ENCODE measurements at regions not wholly inside any gene's neighbourhood (a gene's known extent, or its start where the extent isn't known, plus 50 kb on each side); places are given as distances from the start of the nearest gene placed in this dataset.

DNA sequence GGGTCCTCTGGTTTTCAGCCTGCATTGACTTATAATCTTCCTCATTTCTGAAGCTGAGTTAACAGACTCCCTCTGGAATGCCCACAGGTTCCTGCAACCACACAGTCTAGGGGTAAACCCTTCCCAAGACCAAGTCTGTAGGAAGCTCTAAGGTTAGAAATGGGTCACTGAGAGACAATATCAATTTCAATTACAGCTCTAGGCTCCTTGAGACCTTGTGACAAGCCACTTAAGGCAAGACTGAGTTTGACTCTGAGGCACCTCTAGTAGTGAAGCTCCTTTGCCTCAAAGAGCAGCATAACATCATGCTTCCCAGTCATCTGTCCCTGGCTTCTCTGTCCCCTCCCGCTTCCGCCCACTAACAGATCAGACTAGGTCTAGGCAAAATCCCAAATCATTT lies 333.2 kb upstream of the JARID2 start:
- WGBS (ENCODE audit: low lambda C conversion rate, missing lambda C conversion rate) = 94% methylated on average over 2 of the region's 2 CpGs
- Histone ChIP-seq H3K9me3 (ENCODE audit: low read depth) (no peaks in the 10 kb centered on the region), H2AFZ (no peak overlapping the region), H3K4me1 (ENCODE audit: insufficient read depth) (no peaks in the 10 kb centered on the region), H3K27ac (no peak overlapping the region), H3K27me3 (no peaks in the 10 kb centered on the region), H3K4me2 (no peak overlapping the region), H3K4me3 (no peak overlapping the region), H3K79me2 (no peaks in the 10 kb centered on the region), H4K20me1 (ENCODE audit: insufficient read depth, poor library complexity, severe bottlenecking) (no peaks in the 10 kb centered on the region), H3K36me3 (replicated peaks; ENCODE audit: insufficient read depth, low read depth) (no peaks in the 10 kb centered on the region), H3K9me2 (replicated peaks; ENCODE audit: insufficient read depth) (no peaks in the 10 kb centered on the region)
- DNase-seq (ENCODE audit: low spot score) = no peak
- TF ChIP-seq EZH2phosphoT487 (IDR thresholded peaks at IDR 0.05; ENCODE audit: low read depth, severe bottlenecking, unreplicated experiment) (no peak), EZH2 (IDR thresholded peaks at IDR 0.05; ENCODE audit: borderline replicate concordance) (no peak)
- TF ChIP-seq, protein P1, sequence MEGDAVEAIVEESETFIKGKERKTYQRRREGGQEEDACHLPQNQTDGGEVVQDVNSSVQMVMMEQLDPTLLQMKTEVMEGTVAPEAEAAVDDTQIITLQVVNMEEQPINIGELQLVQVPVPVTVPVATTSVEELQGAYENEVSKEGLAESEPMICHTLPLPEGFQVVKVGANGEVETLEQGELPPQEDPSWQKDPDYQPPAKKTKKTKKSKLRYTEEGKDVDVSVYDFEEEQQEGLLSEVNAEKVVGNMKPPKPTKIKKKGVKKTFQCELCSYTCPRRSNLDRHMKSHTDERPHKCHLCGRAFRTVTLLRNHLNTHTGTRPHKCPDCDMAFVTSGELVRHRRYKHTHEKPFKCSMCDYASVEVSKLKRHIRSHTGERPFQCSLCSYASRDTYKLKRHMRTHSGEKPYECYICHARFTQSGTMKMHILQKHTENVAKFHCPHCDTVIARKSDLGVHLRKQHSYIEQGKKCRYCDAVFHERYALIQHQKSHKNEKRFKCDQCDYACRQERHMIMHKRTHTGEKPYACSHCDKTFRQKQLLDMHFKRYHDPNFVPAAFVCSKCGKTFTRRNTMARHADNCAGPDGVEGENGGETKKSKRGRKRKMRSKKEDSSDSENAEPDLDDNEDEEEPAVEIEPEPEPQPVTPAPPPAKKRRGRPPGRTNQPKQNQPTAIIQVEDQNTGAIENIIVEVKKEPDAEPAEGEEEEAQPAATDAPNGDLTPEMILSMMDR (IDR thresholded peaks at IDR 0.05; ENCODE audit: poor library complexity) = no peak

DNA sequence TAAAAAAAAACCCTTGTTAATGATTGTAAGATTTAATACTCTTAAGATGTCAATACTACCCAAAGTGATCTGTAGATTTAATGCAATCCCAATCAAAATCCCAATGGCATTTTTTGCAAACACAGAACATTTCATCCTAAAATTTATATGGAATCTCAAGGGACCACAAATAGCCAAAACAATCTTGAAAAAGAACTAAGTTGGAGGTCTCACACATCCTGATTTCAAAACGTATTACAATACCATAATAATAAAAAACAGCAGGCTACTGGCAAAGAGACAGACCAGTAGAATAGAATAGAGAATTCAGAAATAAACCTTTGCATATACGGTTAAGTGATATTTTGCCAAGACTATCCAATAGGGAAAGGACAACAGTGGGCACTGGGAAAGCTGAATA lies 331.9 kb upstream of the JARID2 start:
- H3K9me2 ChIP-seq (replicated peaks; ENCODE audit: insufficient read depth) = no peaks in the 10 kb centered on the region
- no peaks in the 10 kb centered on the region for H4K20me1 ChIP-seq (ENCODE audit: insufficient read depth, poor library complexity, severe bottlenecking)
- no peaks in the 10 kb centered on the region for H3K36me3 ChIP-seq (replicated peaks; ENCODE audit: insufficient read depth, low read depth)
- no peak overlapping the region for H3K4me2 ChIP-seq
- H3K27me3 ChIP-seq = no peaks in the 10 kb centered on the region
- no peak overlapping the region for H3K4me3 ChIP-seq
- no peaks in the 10 kb centered on the region for H3K79me2 ChIP-seq
- TF ChIP-seq EZH2 (IDR thresholded peaks at IDR 0.05; ENCODE audit: borderline replicate concordance) (no peak), EZH2phosphoT487 (IDR thresholded peaks at IDR 0.05; ENCODE audit: low read depth, severe bottlenecking, unreplicated experiment) (no peak)
- TF ChIP-seq, protein P1 (IDR thresholded peaks at IDR 0.05; ENCODE audit: poor library complexity) = no peak
- 83% methylated on average over 2 of the region's 2 CpGs for WGBS (ENCODE audit: low lambda C conversion rate, missing lambda C conversion rate)
- no peaks in the 10 kb centered on the region for H3K9me3 ChIP-seq (ENCODE audit: low read depth)
- no peak overlapping the region for H2AFZ ChIP-seq
- no peak for DNase-seq (ENCODE audit: low spot score)
- no peak overlapping the region for H3K27ac ChIP-seq
- H3K4me1 ChIP-seq (ENCODE audit: insufficient read depth) = no peaks in the 10 kb centered on the region

DNA sequence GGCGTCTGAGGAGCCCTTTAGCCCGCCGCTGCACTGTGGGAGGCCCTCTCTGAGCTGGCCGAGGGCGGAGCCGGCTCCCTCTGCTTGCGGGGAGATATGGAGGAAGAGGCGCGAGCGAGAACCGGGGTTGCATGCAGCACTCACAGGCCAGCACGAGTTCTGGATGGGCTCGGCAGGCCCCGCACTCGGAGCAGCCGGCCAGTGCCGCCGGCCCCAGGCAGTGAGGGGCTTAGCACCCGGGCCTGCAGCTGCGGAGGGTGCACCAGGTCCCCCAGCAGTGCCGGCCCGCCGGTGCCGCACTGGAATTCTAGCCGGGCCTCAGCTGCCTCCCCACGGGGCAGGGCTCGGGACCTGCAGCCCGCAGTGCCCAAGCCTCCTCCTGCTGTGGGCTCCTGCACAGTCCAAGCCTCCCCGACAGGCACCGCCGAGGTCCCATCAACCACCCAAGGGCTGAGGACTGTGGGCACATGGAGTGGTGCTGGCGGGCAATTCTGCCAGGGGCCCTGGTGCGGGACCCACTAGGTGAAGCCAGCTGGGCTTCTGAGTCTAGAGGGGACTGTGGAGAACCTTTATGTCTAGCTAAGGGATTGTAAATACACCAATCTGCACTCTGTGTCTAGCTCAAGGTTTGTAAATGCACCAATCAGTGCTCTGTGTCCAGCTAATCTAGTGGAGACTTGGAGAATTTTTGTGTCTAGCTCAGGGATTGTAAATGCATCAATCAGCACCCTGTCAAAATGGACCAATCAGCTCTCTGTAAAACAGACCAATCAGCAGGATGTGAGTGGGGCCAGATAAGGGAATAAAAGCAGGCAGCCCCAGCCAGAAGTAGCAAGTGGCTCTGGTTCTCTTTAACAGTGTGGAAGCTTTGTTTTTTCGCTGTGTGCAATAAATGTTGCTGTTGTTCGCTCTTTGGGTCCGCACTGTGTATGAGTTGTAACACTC lies 329.7 kb upstream of the JARID2 start:
- Histone ChIP-seq H3K27me3 (no peaks in the 10 kb centered on the region), H3K4me1 (ENCODE audit: insufficient read depth) (no peaks in the 10 kb centered on the region), H3K4me2 (no peak overlapping the region), H3K9me2 (replicated peaks; ENCODE audit: insufficient read depth) (no peaks in the 10 kb centered on the region), H3K36me3 (replicated peaks; ENCODE audit: insufficient read depth, low read depth) (no peaks in the 10 kb centered on the region), H3K79me2 (no peaks in the 10 kb centered on the region), H4K20me1 (ENCODE audit: insufficient read depth, poor library complexity, severe bottlenecking) (no peaks in the 10 kb centered on the region), H3K9me3 (ENCODE audit: low read depth) (no peaks in the 10 kb centered on the region), H3K27ac (no peak overlapping the region), H2AFZ (no peak overlapping the region), H3K4me3 (no peak overlapping the region)
- DNase-seq (ENCODE audit: low spot score) = no peak
- TF ChIP-seq, protein P1 (IDR thresholded peaks at IDR 0.05; ENCODE audit: poor library complexity) = no peak
- no peak for TF ChIP-seq EZH2phosphoT487 (IDR thresholded peaks at IDR 0.05; ENCODE audit: low read depth, severe bottlenecking, unreplicated experiment)
- no peak for TF ChIP-seq EZH2 (IDR thresholded peaks at IDR 0.05; ENCODE audit: borderline replicate concordance)
- 96% methylated on average over 36 of the region's 36 CpGs for WGBS (ENCODE audit: low lambda C conversion rate, missing lambda C conversion rate)
